Stimulated activated CD4-positive, alpha-beta T cell treated with anti-CD3 and anti-CD28 coated beads, Interleukin-12 subunit alpha, Interleukin-12 subunit beta, amount 100 ng/mL, for 24 hours (primary cell): ENCODE measurements at regions not wholly inside any gene's neighbourhood (a gene's known extent, or its start where the extent isn't known, plus 50 kb on each side); places are given as distances from the start of the nearest gene placed in this dataset.
"Not testable (repeated sequence)": the region's sequence is repeated elsewhere in the genome, so short reads cannot be mapped to it uniquely, and the experiment has no call there.

Source experiments
- DNase-seq, 2 experiments: peaks; one replicate each; pipeline ENCODE4 v3.0.0-alpha.2; 2020; ENCODE audit warnings: low read depth in 2 of 2

DNA sequence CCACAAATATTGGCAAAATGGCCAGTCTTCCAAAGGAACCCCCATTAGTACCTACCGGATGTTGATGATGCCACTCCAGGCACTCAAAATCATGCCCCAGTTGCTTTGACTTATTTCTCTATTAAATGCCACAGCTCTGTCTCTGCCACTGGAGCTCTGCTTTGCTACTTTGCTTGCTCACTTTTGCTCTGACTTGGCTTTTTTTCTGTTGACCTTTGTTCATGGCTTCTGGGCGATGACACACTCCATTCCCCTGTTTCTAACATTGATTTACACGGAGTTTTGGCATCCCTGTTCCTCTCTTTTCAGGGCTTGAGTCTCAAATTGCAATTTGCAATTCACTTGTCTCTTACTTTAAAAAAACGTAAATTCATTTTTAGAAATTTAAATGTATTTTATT lies 217.1 kb upstream of the SPRY2 start:
- DNase-seq, result no peak

DNA sequence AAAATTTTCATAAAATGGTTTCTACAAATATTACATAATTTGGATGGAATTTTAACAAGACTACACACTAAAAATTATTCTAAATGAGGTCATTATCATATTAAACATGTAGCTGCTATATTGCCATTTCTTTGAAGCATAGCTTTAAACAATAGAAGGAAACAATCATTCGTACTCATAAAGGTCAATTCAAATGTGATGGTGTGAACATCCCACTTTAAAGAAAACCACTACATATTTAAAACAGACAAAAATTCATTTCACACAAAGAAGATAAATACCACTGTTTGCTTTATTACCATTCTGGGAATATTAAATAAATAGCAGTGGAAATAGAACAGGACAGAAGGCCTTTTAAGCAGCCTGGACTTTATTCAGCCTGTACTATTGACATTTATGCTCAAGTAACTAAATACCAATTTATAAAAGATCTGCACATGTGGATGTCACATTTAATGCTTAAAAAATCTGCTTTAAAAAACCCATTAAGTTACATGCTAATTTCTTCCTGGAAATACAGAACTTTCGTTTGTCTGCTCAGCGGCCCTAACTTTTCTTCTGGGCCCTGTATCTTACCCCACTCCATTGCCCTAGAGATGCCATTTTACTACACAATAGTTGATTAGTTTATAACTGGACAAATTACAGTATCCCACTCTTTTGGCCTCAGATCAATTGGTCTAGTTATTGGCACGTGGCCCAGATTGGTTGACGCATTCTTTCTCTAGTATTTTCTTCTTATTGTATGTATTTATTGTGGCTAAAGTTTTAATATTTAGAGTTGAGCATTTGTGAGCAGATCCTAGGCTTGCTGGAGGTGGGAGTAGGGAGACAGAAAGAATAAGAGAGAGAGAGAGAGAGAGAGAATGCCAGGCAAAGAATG lies 215.1 kb upstream of the SPRY2 start:
- DNase-seq, result no peak

DNA sequence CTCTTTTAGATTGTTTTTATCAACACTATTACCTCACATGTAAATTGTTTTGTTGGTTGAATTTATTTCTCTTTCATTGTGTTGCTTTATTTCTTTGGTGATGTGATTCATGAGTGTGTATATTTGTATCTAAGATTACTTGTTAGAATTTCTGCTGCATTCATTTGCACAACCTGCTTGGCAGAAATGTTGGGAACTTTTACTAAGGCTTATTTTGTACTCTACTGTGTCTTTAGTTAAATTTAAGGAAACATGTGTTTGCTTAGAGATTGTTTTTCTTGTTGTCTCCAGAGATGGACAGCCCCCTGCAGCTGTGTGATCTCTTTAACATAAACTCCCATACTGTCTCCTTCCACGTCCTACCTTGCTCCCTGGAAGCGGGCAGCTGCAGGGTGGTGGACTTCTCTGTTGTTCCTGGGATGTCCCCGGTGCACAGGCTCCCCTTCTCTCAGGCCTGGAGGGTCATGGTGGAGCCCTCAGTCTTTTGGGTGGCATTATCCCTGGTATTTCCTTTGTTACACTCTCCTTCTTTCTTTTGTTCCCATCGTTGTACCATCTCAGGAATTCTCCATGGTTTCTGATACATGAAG lies 212.0 kb upstream of the SPRY2 start:
- DNase-seq, result no peak

DNA sequence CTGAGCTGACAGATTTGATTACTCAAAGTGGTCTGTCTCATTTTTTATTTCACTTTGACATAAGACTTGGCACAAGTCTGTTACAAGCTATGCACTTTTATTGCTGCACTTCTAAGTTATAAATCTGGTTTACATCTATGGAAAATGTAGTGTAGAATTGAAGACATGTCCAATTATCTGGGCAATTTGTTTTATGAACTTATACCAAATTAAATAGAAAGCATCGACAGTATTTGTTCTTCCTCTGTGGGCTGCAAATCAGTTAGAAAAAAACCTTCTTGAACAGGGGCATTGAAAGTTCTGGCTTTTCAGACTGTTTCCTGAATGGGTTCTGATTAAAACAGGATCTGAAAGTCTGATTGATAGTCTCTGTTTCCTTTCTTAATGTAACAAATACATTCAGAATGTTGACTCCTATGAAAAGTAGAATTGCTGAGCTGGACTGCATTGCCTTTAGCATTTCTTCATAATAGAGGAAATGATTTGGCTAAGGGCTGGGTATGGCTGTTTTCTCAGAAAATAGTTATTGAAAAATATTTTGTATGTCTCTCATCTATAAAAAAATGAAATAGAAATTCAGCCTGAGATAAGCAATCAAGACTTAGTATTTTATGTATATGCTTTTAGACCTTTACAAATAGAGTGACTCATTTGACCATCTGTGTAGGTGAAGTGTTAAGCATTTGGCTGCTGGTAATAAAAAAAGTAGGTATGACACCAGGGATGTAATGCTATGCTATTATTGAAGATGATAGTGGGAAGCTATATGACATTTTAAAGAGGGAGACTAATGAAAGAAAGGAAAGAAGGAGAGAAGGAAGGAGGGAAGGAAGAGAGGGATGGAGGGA lies 210.9 kb upstream of the SPRY2 start:
- no peak for DNase-seq

- DNase-seq, result no peak
These were observed 210.1 kb upstream of the SPRY2 start for GRCh38 chr13:80550971-80551441.

GRCh38 chr13:80548915-80549314 lies 208.0 kb upstream of the SPRY2 start:
- DNase-seq, result no peak

DNA sequence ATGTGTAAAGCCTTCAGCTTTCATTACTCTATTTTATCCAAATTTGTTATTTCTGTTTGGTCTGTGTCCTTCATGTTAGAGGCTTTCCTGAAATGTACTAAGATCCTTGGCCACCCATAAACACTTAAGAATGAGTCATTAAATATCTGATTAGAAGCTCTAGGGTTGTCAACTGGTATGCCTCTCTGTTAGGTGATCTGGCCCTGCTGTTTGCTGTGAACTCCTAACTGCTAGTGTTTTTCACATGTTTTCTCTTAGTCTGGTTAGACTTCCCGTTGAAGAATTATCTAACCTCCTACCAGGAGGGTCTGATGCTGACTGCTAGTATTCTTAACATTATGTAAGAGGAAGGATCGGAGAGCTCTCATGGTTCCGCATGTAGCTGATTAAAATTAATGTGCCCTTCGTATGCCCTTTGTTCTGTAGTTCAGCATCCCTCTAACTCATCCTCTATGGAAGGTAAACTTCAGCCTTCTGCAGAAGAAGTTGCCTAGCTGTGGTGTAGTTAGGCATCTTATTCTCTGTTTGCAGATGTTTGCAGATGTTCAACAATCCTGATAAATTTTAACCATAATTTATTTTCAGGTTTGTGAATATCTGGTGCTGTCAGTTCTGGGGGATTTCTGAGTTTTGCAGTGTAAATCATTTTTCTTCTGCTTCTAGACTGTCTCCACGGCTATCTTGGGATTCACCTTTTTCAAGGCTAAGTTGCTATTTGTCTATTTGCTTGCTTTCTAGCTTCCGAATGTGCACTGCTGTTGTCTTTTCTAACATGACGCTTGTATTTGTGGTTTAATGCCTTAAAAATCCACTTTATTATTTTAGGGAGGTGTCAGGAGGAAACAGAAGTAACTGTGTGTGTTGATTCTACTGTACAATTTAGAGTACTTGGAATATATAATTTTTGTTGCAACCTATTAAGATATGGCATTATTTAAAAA lies 207.2 kb upstream of the SPRY2 start:
- DNase-seq, result no peak

DNA sequence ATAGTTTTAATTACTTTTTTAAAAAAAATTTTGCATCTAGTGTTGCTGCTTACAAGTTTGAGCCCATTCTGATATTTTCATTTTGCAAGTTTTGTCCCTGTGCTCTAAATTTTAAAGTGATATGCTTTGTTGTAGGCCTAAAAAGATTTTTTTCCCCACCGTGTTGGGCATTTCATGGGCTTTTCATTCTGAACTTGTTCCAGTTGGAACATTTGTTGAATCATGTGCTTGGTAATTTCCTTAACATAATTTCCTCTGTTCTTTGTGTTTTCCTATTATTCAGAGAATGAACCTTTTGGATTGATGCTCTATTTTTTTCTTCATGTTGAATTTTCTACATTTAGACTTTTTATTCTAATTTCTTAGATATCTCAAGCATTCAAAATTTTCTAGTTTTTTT lies 206.4 kb upstream of the SPRY2 start:
- no peak for DNase-seq

DNA sequence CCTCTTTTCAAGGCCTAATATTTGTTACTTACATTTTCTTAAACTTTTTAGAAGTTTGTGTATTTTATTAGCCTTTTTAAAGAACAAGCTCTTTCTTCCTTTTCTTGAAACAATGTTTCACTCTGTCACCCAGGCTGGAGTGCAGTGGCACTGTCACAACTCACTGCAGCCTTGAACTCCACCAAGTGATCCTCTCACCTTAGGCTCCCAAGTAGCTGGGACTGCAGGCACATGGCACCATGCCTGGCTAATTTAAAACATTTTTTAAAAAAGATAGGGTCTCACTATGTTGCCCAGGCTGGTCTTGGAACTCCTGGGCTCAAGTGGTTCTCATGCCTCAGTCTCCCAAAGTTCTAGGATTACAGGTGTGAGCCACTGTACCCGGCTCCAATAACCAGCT lies 192.2 kb upstream of the SPRY2 start:
- DNase-seq, result no peak

DNA sequence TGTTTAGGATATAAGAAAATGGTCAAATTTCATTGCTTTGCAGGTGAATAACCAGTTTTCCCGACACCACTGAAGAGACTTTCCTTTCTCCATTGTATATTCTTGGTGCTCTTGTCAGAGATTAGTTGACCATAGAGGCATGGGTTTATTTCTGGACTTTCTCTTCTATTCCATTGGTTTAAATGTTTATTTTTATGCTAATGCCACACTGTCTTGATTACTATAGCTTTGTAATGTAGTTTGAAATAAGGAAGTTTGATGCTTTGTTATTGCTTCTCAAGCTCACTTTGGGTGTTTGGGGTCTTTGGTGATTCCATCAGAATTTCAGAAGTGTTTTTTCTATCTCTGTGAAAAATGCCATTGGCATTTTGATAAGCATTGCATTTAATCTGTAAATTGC lies 190.0 kb upstream of the SPRY2 start:
- DNase-seq, result no peak

DNA sequence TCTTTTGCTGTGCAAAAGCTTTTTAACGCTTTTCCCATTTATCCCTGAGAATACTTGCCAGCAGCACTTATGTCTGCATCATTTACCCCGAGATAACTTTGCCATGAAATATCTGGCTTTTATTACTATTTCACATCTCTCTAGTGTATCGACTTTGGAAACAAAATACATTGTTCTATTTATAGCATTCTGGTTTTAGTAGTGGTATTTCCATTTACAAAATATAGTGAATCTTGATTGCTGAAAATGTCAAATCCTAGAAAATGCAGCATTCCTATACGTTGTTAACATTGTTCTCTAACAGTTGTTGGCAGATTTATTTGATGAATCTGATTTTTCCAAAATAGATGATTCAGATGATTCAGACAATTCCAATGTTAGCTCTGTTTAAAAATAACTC lies 189.3 kb upstream of the SPRY2 start:
- no peak for DNase-seq

DNA sequence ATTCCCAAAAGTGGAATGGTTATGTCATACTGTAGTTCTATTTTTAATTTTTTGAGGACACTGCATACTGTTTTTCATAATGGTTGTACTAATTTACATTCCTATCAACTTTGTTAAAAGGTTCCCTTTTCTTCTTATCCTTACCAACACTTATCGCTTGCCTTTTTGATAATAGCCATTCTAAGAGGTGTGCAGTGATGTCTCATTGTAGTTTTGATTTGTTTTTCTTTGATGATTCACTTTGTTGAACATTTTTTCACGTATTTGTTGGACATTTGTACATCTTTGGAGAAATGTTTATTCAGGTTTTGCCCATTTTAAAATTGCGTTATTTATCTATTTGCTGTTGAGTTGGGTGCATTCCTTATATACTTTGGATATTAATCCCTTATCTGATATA lies 188.8 kb upstream of the SPRY2 start:
- no peak for DNase-seq

DNA sequence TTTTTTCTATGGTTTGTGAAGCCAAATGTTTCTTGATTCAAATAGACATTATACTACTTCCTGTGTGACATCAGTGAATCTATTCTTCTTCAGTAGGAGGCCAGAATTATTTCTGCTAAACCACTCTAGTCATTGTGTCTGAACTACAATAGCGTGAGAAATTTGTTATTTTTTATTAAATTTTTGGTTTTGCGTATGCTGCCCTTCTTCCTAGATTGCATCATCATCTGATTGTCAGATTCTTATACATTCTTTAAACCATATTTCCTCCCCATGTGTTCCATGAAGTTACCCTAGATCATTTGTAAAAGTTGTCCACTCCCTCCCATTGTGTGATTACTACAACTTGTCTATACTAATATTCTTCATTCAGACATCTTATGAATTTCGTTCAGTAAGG lies 187.8 kb upstream of the SPRY2 start:
- DNase-seq, result no peak

- DNase-seq, result no peak
These were observed 186.5 kb upstream of the SPRY2 start for GRCh38 chr13:80527400-80527799.

DNA sequence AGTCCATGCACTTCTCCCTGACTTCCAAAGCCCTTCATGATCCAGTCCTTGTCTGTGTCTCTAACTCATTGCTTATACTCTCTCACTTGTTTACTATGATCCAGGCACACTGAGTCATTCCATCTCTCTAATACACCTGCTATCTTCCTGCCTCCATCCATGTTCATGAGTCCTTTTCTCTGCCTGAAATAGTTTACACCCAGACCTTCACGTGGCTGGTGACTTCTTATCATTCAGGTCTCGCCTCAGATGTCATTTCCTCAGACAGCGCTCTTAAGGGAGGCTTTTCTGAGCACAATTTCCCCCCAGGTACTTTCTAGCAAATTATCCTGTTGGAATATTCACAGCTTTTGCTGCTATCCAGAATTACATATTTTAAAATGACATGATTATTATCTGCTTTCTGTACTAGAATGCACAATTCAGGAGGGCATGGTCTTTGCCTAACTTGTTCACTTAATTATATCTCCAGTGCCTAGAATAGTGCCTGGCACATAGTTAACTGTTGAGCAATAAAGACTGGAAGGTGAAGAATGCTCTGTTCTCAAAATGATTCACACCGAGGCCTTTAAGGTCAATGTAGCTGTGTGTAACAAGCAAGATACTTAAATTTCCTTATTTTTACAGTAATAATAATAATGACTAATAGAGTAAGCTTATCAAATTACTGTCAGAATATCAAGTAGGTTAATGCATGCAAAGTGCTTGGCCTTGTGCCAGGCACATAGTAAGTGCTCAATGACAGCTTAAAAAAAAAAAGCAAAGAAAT lies 183.7 kb upstream of the SPRY2 start:
- DNase-seq, result no peak

DNA sequence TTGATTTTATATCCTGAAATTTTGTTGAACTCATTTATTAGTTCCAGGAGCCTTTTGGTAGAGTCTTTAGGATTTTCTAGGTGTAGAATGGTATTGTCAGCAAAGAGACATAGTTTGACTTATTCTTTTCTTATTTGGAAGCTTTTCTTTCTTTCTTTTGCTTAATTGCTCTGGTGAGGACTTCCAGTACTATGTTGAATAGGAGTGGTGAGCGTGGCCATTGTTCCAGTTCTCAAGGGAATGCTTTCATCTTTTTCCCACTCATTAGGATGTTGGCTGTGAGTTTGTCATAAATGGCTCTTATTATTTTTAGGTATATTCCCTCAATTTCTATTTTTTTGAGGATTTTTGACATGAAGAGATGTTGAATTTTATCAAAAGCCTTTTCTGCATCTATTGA lies 182.2 kb upstream of the SPRY2 start:
- DNase-seq, result no peak

DNA sequence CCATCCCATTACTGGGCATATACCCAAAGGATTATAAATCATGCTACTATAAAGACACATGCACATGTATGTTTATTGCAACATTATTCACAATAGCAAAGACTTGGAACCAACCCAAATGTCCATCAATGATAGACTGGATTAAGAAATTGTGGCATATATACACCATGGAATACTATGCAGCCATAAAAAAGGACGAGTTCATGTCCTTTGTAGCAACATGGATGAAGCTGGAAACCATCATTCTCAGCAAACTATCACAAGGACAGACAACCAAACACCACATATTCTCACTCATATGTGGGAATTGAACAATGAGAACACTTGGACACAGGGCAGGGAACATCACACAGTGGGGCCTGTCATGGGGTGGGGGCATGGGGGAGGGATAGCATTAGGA lies 181.5 kb upstream of the SPRY2 start:
- not testable (repeated sequence) for DNase-seq

- no peak for DNase-seq
These were observed 176.0 kb upstream of the SPRY2 start for GRCh38 chr13:80516818-80517348.

GRCh38 chr13:80515296-80515695 lies 174.4 kb upstream of the SPRY2 start:
- DNase-seq, result no peak

GRCh38 chr13:80513196-80513595 lies 172.3 kb upstream of the SPRY2 start:
- no peak for DNase-seq
